GM18517 (cell line): ENCODE measurements at regions not wholly inside any gene's neighbourhood (a gene's known extent, or its start where the extent isn't known, plus 50 kb on each side); places are given as distances from the start of the nearest gene placed in this dataset.
A peak's percentile ranks its signal among the peaks of the same experiment; 100 is the strongest.

Experiments used
- ATAC-seq: cut with Tn5 transposase; IDR thresholded peaks from one replicate; pipeline ENCODE4 v1.9.1; 2021; ENCODE audit warnings: mild to moderate bottlenecking, moderate library complexity; ENCODE audit not compliant: unreplicated experiment

- ATAC-seq: no peak
Measured at GRCh38 chr4:35879479-35879878, 364.8 kb downstream of the ARAP2 start.

DNA sequence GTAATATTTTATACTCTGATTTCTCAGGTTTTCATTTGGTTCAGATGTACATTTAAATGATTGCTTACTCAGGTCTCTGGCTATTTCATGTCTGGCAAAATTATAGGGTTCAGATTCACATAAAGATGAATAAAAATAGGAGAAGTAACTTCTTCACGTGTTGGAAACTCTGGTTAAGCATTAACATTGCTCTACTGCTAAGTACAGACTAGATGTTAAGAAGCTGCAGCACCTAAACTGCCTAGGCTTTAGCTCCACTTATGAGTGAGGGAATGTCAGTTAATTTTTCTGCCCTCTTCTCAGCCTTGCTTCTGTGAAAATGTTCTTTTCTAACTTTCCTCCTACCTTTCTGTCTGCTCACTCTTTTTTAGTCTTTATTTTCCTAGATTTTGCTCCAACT, 361.2 kb downstream of the ARAP2 start:
- ATAC-seq: no peak

DNA sequence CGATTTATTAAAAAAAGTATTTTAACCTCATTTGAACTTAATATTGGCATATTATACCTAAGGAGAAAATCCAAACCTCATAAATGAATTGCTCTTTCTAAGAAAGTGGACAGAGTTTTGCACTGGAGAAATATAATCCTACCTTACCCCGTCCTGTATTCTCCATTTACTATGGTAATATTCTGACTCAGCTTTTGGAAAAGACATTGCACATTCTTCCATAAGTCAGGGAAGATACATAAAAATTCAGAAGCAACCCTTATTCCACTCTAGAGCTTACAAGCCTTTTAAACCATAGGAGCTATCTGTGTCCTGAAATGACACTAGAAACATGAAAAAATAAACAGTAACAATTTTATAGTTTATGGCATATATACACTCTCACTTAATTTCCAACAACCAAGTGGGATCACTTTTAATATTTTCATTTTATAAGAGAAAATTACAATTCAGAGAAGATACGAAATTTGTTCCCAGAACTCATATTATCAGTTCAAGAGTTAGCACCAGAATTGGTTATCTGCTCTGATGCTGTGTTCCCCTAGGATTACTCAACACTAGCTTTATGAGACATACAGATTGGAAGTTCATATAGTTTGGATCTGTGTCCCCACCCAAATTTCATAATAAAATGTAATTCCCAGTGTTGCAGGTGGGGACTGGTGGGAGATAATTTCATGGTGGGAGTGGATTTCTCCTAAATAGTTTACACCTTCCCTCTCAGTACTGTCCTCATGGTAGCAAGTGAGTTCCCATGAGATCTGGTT, 359.4 kb downstream of the ARAP2 start:
- no peak for ATAC-seq

- ATAC-seq: no peak
Measured at GRCh38 chr4:35897808-35898207, 346.5 kb downstream of the ARAP2 start.

- no peak for ATAC-seq
Measured at GRCh38 chr4:35900286-35901243, 343.7 kb downstream of the ARAP2 start.

GRCh38 chr4:35912174-35912573, 332.1 kb downstream of the ARAP2 start:
- ATAC-seq: no peak

DNA sequence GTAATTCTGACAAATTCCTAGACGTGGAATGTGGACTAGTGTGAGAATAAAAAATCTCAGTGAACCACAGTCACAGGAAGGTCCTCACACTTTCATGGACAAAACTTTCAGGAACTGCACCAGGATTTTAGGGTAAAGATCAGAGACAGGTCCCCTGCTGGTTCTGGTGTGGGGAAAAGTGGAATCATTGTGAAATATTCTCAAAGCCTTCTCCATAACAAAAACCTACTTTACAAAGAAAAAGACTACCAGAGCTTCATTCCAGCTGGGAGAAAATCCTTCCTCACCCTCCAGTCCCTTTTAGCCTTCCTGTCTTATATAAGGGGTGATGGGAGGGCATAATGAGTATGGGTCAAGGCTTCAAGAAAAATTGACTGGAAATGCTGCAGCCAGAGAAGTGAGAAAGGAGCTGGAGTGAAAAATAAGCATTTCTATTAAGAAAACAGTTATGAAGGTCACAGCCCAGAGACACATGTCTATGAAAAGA, 325.8 kb downstream of the ARAP2 start:
- no peak for ATAC-seq

- peak; percentile 70 for ATAC-seq
Measured at GRCh38 chr4:35925806-35926205, 318.5 kb downstream of the ARAP2 start.

GRCh38 chr4:35926788-35927187, 317.5 kb downstream of the ARAP2 start:
- no peak for ATAC-seq

- ATAC-seq: no peak
Measured at GRCh38 chr4:35933901-35934300, 310.4 kb downstream of the ARAP2 start.

GRCh38 chr4:35934320-35934981, 309.9 kb downstream of the ARAP2 start:
- ATAC-seq: no peak

DNA sequence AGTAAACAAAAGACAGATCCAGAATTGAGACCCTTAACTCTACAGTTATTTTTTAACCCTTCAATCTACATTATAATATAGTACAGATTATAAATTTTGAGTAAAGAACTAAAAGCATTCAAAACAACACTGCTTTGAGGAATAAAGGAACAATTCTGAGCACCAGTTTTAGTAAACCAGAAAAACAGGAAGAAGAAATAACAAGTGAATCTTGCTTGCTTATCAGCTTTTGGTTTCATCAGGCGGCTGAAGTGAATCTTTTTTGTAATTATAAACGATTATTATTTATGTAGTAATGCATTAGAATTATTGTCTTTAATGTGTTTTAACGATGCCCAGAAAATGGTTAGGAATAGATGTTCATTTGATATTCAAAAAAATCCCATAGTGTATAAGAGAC, 305.4 kb downstream of the ARAP2 start:
- ATAC-seq: no peak

GRCh38 chr4:35939751-35940150, 304.6 kb downstream of the ARAP2 start:
- ATAC-seq: no peak

GRCh38 chr4:35942092-35942491, 302.2 kb downstream of the ARAP2 start:
- no peak for ATAC-seq

DNA sequence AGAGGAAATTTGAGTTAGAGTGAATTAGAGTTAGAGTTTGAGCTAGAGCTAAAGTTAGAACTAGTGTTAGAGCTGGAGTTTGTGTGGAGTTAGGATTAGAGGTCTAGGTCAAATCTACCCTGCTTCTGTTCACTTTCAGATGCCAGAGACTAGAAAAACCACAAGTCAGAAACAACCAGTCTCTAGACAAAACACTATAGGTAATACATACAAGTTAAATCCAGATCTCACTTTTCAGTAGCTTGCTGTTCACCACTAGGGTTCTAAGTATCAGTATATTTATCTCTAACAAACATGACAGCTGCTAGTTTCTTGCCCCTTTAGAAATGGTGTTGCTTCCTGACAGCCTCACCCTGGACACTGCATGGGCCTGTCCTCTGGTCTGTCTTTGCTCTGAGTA, 300.7 kb downstream of the ARAP2 start:
- ATAC-seq: no peak

DNA sequence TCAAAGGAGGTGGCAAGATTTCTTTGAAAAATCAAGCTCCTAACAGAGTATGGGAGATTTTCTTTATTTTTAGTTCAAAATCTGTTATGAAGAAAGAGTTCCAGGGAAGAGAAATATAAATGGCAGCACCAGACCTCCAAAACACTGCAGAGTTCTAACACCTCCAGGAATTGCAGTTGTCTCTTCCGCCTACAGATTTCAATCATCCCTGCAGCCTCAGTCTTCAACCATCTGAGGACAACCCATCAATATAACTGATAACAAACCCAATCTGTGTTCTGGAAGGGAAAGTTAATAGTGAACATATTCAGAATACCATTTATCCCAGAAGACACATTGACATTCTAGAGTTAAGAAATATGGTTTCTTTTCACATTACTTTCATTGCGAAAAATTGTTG, 296.1 kb downstream of the ARAP2 start:
- no peak for ATAC-seq

DNA sequence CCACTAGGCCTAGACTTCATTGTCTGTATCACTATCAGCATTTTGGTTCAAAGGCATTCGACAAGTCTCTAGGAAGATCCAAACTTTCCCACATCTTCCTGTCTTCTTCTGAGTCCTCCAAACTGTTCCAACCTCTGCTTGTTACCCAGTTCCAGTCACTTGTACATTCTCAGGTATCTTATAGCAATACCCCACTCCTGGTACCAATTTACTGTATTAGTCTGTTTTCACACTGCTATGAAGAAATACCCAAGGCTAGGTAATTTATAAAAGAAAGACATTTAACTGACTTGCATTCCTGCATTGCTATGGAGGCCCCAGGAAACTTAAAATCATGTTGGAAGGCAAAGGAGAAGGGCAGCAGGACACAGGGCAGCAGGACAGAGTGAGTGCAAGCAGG, 293.9 kb downstream of the ARAP2 start:
- ATAC-seq: no peak

GRCh38 chr4:35952751-35953150, 291.6 kb downstream of the ARAP2 start:
- ATAC-seq: no peak

DNA sequence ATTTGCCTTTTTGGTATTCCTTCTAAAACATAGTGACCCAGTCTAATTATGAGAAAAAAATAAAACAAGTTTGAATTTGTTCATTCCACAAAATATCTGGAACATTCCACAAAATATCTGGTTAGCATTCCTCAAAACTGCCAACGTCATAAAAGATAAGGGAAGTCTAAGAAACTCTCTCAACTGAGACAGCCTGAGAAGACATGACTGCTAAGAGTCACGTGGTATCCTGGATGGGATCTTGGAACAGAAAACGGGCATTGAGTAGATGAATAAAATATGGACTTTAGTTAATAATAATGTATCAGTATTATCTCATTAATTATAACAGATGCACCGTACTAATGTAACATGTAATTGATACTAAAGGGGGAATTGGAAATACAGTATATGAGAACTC, 280.9 kb downstream of the ARAP2 start:
- ATAC-seq: no peak

DNA sequence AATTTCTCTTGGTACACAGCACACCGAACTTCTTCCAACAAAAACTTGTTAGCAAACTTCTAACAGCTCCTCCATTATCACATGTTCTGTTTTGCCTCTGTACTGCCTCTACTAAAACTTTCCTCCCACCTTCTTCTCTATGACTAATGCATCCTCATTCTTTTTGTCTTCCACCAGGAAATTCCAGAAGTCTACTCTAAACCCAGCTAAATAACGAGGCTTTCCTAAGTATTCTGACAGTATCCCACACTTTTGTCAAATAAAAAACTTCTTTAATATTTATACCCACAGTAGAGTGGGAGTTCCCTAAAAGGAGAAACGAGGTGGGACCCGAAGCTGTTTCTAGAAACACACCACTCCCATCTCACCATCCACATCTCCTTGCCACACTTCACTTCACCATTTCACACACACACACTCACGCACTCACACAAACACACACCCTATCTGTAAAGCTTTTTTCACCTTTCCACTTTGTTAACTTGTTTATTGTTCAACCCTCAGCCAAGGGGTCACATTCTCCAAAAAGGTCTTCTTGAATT, 280.3 kb downstream of the ARAP2 start:
- no peak for ATAC-seq

DNA sequence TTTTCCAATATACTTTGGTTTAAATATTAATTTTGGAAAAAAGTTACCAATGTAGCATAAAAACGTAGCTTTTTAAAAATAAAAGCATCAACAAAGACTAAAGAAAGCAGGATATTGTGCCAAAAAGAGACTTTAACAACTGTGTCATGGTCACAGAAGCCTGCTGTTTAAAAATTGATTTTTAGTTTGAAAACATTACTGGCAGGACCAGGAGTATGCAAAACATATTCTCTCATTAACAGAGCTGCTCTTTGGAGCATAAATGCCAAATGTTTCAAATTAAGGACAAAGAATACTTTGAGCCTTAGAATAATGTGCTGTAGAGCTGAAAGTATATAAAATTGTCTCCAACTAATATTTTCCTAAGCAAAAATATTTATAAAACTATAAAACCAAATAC, 279.0 kb downstream of the ARAP2 start:
- ATAC-seq: no peak
